HCT116 (cell line): ENCODE measurements at regions not wholly inside any gene's neighbourhood (a gene's known extent, or its start where the extent isn't known, plus 50 kb on each side); places are given as distances from the start of the nearest gene placed in this dataset.

Source experiments
- ATAC-seq: fragments of 200-7000 bp; cut with Tn5 transposase; 2 replicates; pipeline ENCODE4 v1.9.1; 2020; ENCODE audit warnings: mild to moderate bottlenecking, moderate library complexity
- BruUV-seq: library from RNA; stranded (reverse); fragments of 400-500 nt; replicated peaks from 2 replicates; lab custom pipeline; 2021; lab: Mats Ljungman, UMichigan
- CTCF ChIA-PET: fragments of 300-600 bp; sonication (Branson Sonifier 250); formaldehyde crosslinking; loops from one replicate; lab custom pipeline; 2021; ENCODE audit warnings: antibody characterized with exemption; lab: Charles Lee
- POLR2A ChIA-PET: fragments of 300-600, 350-600 bp; sonication (Branson Sonifier 250); formaldehyde crosslinking; loops from one replicate; lab custom pipeline; 2021; ENCODE audit warnings: antibody characterized with exemption; lab: Charles Lee
- RAD21 ChIA-PET, 2 experiments: fragments of 300-600 bp; sonication (Branson Sonifier 250); formaldehyde crosslinking; loops; one replicate each; lab custom pipeline; 2023; ENCODE audit warnings: low total read pairs in 2 of 2; ENCODE audit not compliant: uncharacterized antibody in 2 of 2, unreplicated experiment in 2 of 2, low non-redundant PET in 1 of 2; lab: Charles Lee
- DNase-seq: peaks from one replicate; pipeline ENCODE4 v3.0.0-alpha.2; 2010; ENCODE audit warnings: low read depth, low spot score
- H2AFZ ChIP-seq: fragments of 200-600 bp; shearing (Covaris generic), sonication (generic); 2 replicates; pipeline ENCODE4 v1.6.1; 2017; ENCODE audit warnings: low read depth, mixed run types, mixed read lengths, antibody characterized with exemption, low read length; ENCODE audit not compliant: poor library complexity, severe bottlenecking
- H3K27ac ChIP-seq: 2 replicates; pipeline ENCODE4 v1.5.1; 2012; ENCODE audit warnings: low read depth, low read length
- H3K27me3 ChIP-seq: fragments of 200-600 bp; sonication (generic); 2 replicates; pipeline ENCODE4 v1.6.1; 2016; ENCODE audit warnings: mixed run types, low read length, mixed read lengths; ENCODE audit not compliant: insufficient read depth
- H3K36me3 ChIP-seq, 2 experiments: fragments of 200-500 bp in 1 of 2; fragments of 200-600 bp in 1 of 2; sonication (Bioruptor generic) in 1 of 2; sonication (generic) in 1 of 2; 2 replicates each; pipeline versions ENCODE4 v1.5.1 to v1.6.1; 2014 to 2016; ENCODE audit warnings: low read length in 2 of 2, inconsistent platforms in 1 of 2, mixed read lengths in 1 of 2, mixed run types in 1 of 2; ENCODE audit not compliant: insufficient read depth in 2 of 2, control insufficient read depth in 1 of 2
- H3K4me1 ChIP-seq, 2 experiments: fragments of 200-600 bp in 1 of 2; sonication (generic) in 1 of 2; 2 replicates each; pipeline versions ENCODE4 v1.5.1 to v1.6.1; 2012 to 2017; ENCODE audit warnings: low read length in 2 of 2, inconsistent platforms in 1 of 2, mild to moderate bottlenecking in 1 of 2, mixed read lengths in 1 of 2, mixed run types in 1 of 2, moderate library complexity in 1 of 2; ENCODE audit not compliant: insufficient read depth in 2 of 2, control insufficient read depth in 1 of 2
- H3K4me2 ChIP-seq: fragments of 200-600 bp; sonication (generic); 2 replicates; pipeline ENCODE4 v1.6.1; 2017; ENCODE audit warnings: mixed run types, low read length, mixed read lengths
- H3K4me3 ChIP-seq, 2 experiments: fragments of 200-600 bp in 1 of 2; sonication (generic) in 1 of 2; replicated peaks in 1 of 2; 2 replicates each; pipeline ENCODE4 v1.5.1; 2011 to 2016; ENCODE audit warnings: low read length in 2 of 2, control low read depth in 1 of 2, low read depth in 1 of 2, mild to moderate bottlenecking in 1 of 2, mixed read lengths in 1 of 2, mixed run types in 1 of 2
- H3K79me2 ChIP-seq: fragments of 200-600 bp; sonication (generic); 2 replicates; pipeline ENCODE4 v1.6.1; 2017; ENCODE audit warnings: mild to moderate bottlenecking, mixed run types, low read length, moderate library complexity, mixed read lengths; ENCODE audit not compliant: insufficient read depth
- H3K9ac ChIP-seq: fragments of 200-600 bp; sonication (generic); 2 replicates; pipeline ENCODE4 v1.6.1; 2016; ENCODE audit warnings: low read length, mixed read lengths
- H3K9me2 ChIP-seq: fragments of 200-600 bp; sonication (generic), shearing (Covaris generic); 2 replicates; pipeline ENCODE4 v1.6.1; 2017; ENCODE audit warnings: mixed run types, mild to moderate bottlenecking, moderate library complexity; ENCODE audit not compliant: insufficient read depth
- H3K9me3 ChIP-seq, 2 experiments: fragments of 200-500 bp in 1 of 2; fragments of 200-600 bp in 1 of 2; sonication (Bioruptor generic) in 1 of 2; sonication (generic) in 1 of 2; 2 replicates each; pipeline ENCODE4 v1.6.1; 2014 to 2017; ENCODE audit warnings: low read length in 2 of 2, mixed read lengths in 2 of 2, inconsistent platforms in 1 of 2, low read depth in 1 of 2, mild to moderate bottlenecking in 1 of 2, mixed run types in 1 of 2, moderate library complexity in 1 of 2; ENCODE audit not compliant: control insufficient read depth in 1 of 2, insufficient read depth in 1 of 2
- H4K20me1 ChIP-seq: fragments of 200-600 bp; sonication (generic), shearing (Covaris generic); 2 replicates; pipeline ENCODE4 v1.6.1; 2017; ENCODE audit warnings: mixed run types, mild to moderate bottlenecking, moderate library complexity; ENCODE audit not compliant: insufficient read depth
- CBX3 ChIP-seq: IDR thresholded peaks from 2 replicates; pipeline ENCODE4 v1.6.1; 2012; ENCODE audit warnings: low read depth
- CEBPB ChIP-seq: IDR thresholded peaks from 2 replicates; pipeline ENCODE4 v1.6.1; 2012; ENCODE audit warnings: low read depth
- ELF1 ChIP-seq: IDR thresholded peaks from 2 replicates; pipeline ENCODE4 v1.6.1; 2012; ENCODE audit warnings: low read depth, borderline replicate concordance
- FOSL1 ChIP-seq: IDR thresholded peaks from 2 replicates; pipeline ENCODE4 v1.6.1; 2012; ENCODE audit warnings: low read depth
- POLR2AphosphoS5 ChIP-seq: IDR thresholded peaks from 2 replicates; pipeline ENCODE4 v1.6.1; 2011; ENCODE audit warnings: mild to moderate bottlenecking, low read depth, low read length, moderate library complexity
- RAD21 ChIP-seq: IDR thresholded peaks from 2 replicates; pipeline ENCODE4 v1.6.1; 2012; ENCODE audit warnings: low read depth, mild to moderate bottlenecking
- SP1 ChIP-seq: IDR thresholded peaks from 2 replicates; pipeline ENCODE4 v1.6.1; 2012; ENCODE audit warnings: low read depth
- ZNF274 ChIP-seq: fragments of 200-500 bp; sonication (Bioruptor generic); IDR thresholded peaks from 2 replicates; pipeline ENCODE4 v1.6.1; 2014; ENCODE audit warnings: mild to moderate bottlenecking, low read depth, low read length, inconsistent platforms
- intact Hi-C: fragments of 100-400 bp; cut with micrococcal nuclease; formaldehyde crosslinking; loops from 2 replicates; pipeline ENCODE4 v1.10.0; 2022
- TF ChIP-seq, protein P1 (sequence below): IDR thresholded peaks from 2 replicates; pipeline ENCODE4 v1.6.1; 2012

DNA sequence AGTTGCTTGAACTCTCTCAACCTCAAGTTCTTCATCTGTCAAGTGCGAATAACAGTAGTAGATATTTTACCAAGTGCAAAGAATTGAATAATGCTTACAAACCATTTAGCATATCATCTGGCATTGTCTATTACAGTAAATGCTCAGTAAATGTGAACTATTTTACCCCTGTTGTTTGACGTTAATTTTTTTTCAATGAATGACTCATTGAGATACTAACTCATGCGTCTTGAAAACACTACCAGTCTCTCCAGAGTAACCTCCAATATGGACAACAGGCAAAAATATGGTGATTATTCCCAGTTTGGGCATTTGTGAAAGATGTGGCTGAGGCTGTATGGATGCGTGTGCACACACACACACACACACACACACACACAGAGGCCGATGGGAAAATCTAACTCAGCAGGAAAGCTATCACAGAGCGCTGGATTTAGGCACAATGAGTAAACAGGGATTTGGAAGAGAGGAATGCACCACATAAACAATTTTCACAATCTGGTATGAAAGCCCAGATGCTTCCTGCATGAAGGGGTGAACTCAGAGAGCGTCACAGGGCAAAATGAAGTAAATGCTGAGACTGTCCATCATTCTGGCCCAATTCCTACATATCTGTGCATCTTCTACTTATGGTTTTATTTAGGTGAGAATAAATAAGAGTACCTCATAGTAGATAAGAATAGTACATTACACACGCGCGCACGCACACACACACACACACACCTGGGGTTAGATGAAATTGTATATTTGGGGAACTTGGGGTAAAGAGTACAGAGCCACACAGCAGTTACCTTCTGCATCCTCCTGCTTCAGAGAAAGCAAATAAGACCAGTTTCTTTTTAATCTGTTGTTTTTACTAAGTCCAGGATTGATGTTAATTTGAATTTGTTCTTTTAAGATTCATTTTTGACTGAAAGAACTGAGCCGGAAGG is 128.7 kb downstream of the PALM2AKAP2 start:
- H3K4me3 ChIP-seq, result no peak overlapping the region
- no peak overlapping the region for H3K9ac ChIP-seq
- no peaks in the 10 kb centered on the region for H3K9me2 ChIP-seq
- no TSS peak for BruUV-seq
- H3K4me1 ChIP-seq, result peaks cover 9 to 19% of the 10 kb centered on the region in 2 experiments; a peak in 3 of 4 replicates
- CTCF ChIA-PET, result no interaction called here
- H4K20me1 ChIP-seq, result no peaks in the 10 kb centered on the region
- no peak for DNase-seq
- no peak overlapping the region for H2AFZ ChIP-seq
- H3K36me3 ChIP-seq, result no peaks in the 10 kb centered on the region
- H3K27ac ChIP-seq, result no peak overlapping the region
- H3K4me2 ChIP-seq, result no peak overlapping the region
- intact Hi-C loops, result no loop called here
- H3K9me3 ChIP-seq, result no peaks in the 10 kb centered on the region
- no peaks in the 10 kb centered on the region for H3K27me3 ChIP-seq
- TF ChIP-seq CBX3 (no peak), FOSL1 (no peak), RAD21 (no peak), SP1 (no peak)
- TF ChIP-seq, all 23 proteins: peak for 0
- ChIA-PET RAD21 (no interaction called here), POLR2A (no interaction called here)
- no peak for ATAC-seq
- no peaks in the 10 kb centered on the region for H3K79me2 ChIP-seq

GRCh38 chr9:109910671-109911518 is 130.9 kb downstream of the PALM2AKAP2 start:
- Histone ChIP-seq H3K27ac (no peak overlapping the region), H3K9me2 (no peaks in the 10 kb centered on the region), H2AFZ (peak overlapping the region; percentile 85), H3K4me3 (no peak overlapping the region), H4K20me1 (no peaks in the 10 kb centered on the region), H3K4me1 (peaks cover 9 to 19% of the 10 kb centered on the region in 2 experiments; a peak in 3 of 4 replicates), H3K27me3 (no peaks in the 10 kb centered on the region), H3K9ac (no peak overlapping the region), H3K4me2 (peak overlapping the region; percentile 50), H3K36me3 (no peaks in the 10 kb centered on the region), H3K9me3 (no peaks in the 10 kb centered on the region), H3K79me2 (no peaks in the 10 kb centered on the region)
- ChIA-PET CTCF (no interaction called here), RAD21 (no interaction called here), POLR2A (no interaction called here)
- DNase-seq (no peak), ATAC-seq (peak; percentile 74)
- no peak for TF ChIP-seq SP1
- no peak for TF ChIP-seq POLR2AphosphoS5
- TF ChIP-seq CEBPB, result peak; percentile 8; the same call in 1 of the 2 replicates
- TF ChIP-seq, protein P1, sequence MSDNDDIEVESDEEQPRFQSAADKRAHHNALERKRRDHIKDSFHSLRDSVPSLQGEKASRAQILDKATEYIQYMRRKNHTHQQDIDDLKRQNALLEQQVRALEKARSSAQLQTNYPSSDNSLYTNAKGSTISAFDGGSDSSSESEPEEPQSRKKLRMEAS, result peak; percentile 62
- TF ChIP-seq CBX3, result peak; percentile 45; the same call in 1 of the 2 replicates
- peak; percentile 16; the same call in 1 of the 2 replicates for TF ChIP-seq ELF1
- no peak for TF ChIP-seq ZNF274
- peak; percentile 48; the same call in 1 of the 2 replicates for TF ChIP-seq FOSL1
- intact Hi-C loops, result no loop called here
- BruUV-seq, result no TSS peak
